ENCODE measurements at regions not wholly inside any gene's neighbourhood (a gene's known extent, or its start where the extent isn't known, plus 50 kb on each side); places are given as distances from the start of the nearest gene placed in this dataset.
"Not testable (repeated sequence)": the region's sequence is repeated elsewhere in the genome, so short reads cannot be mapped to it uniquely, and the experiment has no call there.

- DNase-seq: no peak
- TF ChIP-seq CTCF (IDR thresholded peaks at IDR 0.05; ENCODE audit: low read depth, low read length): no peak
- no peaks in the 10 kb centered on the region for H3K9me3 ChIP-seq (ENCODE audit: severe bottlenecking)
- H3K27ac ChIP-seq: no peak overlapping the region
- no peak overlapping the region for H3K4me3 ChIP-seq (ENCODE audit: low read depth, low read length)
- no peaks in the 10 kb centered on the region for H3K36me3 ChIP-seq
- peaks cover 56% of the 10 kb centered on the region for H3K27me3 ChIP-seq (ENCODE audit: insufficient read depth, low read depth, severe bottlenecking)
Observed at GRCh38 chr14:106610691-106611090, 1084.3 kb downstream of the TMEM121 start.

- no peak overlapping the region for H3K27ac ChIP-seq
- DNase-seq: no peak
- TF ChIP-seq CTCF (IDR thresholded peaks at IDR 0.05; ENCODE audit: low read depth, low read length): no peak
- H3K4me3 ChIP-seq (ENCODE audit: low read depth, low read length): no peak overlapping the region
- H3K9me3 ChIP-seq (ENCODE audit: severe bottlenecking): no peaks in the 10 kb centered on the region
- H3K27me3 ChIP-seq (ENCODE audit: insufficient read depth, low read depth, severe bottlenecking): peaks cover 62% of the 10 kb centered on the region
- no peaks in the 10 kb centered on the region for H3K36me3 ChIP-seq
Observed at GRCh38 chr14:106613256-106613655, 1086.9 kb downstream of the TMEM121 start.

DNA sequence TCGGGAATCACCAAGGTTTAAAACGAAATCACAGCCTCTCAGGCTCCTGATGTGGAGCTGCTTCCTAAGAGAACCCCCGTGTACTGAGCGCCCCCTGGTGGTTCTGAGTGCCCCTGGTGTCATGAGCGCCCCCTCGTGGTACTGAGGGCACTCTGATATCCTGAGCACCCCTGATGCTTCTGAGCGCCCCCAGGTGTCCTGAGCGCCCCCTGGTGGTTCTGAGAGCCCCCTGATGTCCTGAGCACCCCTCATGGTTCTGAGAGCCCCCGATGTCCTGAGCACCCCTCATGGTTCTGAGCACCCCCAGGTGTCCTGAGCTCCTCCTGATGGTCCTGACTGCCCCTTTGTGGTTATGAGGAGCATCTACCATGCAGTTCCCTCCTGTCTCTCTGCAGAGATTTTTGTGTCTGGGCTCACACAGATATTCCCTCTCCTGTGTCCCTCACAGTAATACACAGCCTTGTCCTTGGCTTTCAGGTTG, 1092.1 kb downstream of the TMEM121 start:
- peak; percentile 69 for TF ChIP-seq CTCF (IDR thresholded peaks at IDR 0.05; ENCODE audit: low read depth, low read length)
- H3K4me3 ChIP-seq (ENCODE audit: low read depth, low read length); H3K9me3 ChIP-seq (ENCODE audit: severe bottlenecking); H3K27ac ChIP-seq; H3K36me3 ChIP-seq: not testable (repeated sequence)
- peaks cover 53% of the 10 kb centered on the region for H3K27me3 ChIP-seq (ENCODE audit: insufficient read depth, low read depth, severe bottlenecking)
- DNase-seq: peak; percentile 58

DNA sequence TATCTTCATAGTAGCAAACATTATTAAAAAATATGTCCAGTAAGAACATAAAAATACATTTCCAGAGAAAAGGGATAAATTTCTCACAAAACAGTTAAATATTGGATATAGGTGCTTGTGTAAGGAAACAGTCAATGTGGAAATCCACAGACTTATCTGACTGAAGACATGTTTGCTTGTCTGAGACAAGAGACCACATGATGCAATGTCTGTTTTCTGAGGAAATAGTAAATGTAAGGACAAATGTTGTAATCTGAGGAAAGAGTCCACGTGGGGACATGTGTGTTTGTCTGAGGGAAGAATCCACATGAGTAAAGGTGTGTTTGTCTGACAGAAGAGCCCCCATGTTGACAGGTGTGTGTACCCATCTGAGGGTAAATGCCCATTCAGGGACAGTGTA, 1093.2 kb downstream of the TMEM121 start:
- H3K9me3 ChIP-seq (ENCODE audit: severe bottlenecking): no peaks in the 10 kb centered on the region
- no peak overlapping the region for H3K4me3 ChIP-seq (ENCODE audit: low read depth, low read length)

GRCh38 chr14:106620368-106620767, 1094.0 kb downstream of the TMEM121 start:
- Histone ChIP-seq H3K27me3 (ENCODE audit: insufficient read depth, low read depth, severe bottlenecking) (peaks cover 42% of the 10 kb centered on the region), H3K36me3 (no peaks in the 10 kb centered on the region), H3K27ac (no peak overlapping the region), H3K9me3 (ENCODE audit: severe bottlenecking) (no peaks in the 10 kb centered on the region), H3K4me3 (ENCODE audit: low read depth, low read length) (no peak overlapping the region)
- no peak for TF ChIP-seq CTCF (IDR thresholded peaks at IDR 0.05; ENCODE audit: low read depth, low read length)
- DNase-seq: no peak

More for the DNA sequence above, 1093.2 kb downstream of the TMEM121 start:
- Histone ChIP-seq H3K27me3 (ENCODE audit: insufficient read depth, low read depth, severe bottlenecking) (peaks cover 47% of the 10 kb centered on the region), H3K27ac (no peak overlapping the region), H3K36me3 (no peaks in the 10 kb centered on the region)
- TF ChIP-seq CTCF (IDR thresholded peaks at IDR 0.05; ENCODE audit: low read depth, low read length): no peak
- no peak for DNase-seq

GRCh38 chr14:106622200-106622745, 1095.9 kb downstream of the TMEM121 start:
- no peak for TF ChIP-seq CTCF (IDR thresholded peaks at IDR 0.05; ENCODE audit: low read depth, low read length)
- Histone ChIP-seq H3K36me3 (no peaks in the 10 kb centered on the region), H3K9me3 (ENCODE audit: severe bottlenecking) (no peaks in the 10 kb centered on the region), H3K4me3 (ENCODE audit: low read depth, low read length) (no peak overlapping the region), H3K27ac (no peak overlapping the region), H3K27me3 (ENCODE audit: insufficient read depth, low read depth, severe bottlenecking) (peaks cover 28% of the 10 kb centered on the region)
- DNase-seq: no peak
